ENCODE measurements at regions not wholly inside any gene's neighbourhood (a gene's known extent, or its start where the extent isn't known, plus 50 kb on each side); places are given as distances from the start of the nearest gene placed in this dataset.

- no peak for TF ChIP-seq POLR2AphosphoS5 (IDR thresholded peaks at IDR 0.05; ENCODE audit: low read depth, low read length)
- no peak for TF ChIP-seq SPI1 (IDR thresholded peaks at IDR 0.05; ENCODE audit: low read depth, low read length)
- no peak for TF ChIP-seq POLR2A (IDR thresholded peaks at IDR 0.05; ENCODE audit: low read depth, low read length)
- TF ChIP-seq TAF1 (IDR thresholded peaks at IDR 0.05; ENCODE audit: low read depth, low read length): no peak
These were observed 663.7 kb upstream of the LRATD1 start for GRCh38 chr2:13968811-13969210.
